ENCODE measurements at regions not wholly inside any gene's neighbourhood (a gene's known extent, or its start where the extent isn't known, plus 50 kb on each side); places are given as distances from the start of the nearest gene placed in this dataset.

DNA sequence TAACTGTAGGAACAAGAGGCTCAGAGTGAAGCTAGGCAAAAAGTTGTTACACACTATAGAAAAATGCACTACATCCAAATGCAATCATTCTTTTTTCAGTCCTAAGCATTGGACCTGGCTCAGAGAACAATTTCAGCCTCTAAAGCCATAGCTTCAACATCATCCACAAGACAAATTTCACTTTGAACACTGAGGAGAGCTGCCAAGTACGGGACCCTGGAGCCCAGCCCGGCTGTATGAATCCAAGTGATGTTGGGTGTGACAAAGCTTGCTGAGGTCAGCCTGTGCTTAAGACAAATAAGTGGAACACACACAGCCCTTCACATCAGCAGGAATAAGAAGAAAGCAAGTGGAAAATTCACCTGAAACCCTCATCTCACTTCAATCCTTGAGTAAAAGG is 233.1 kb upstream of the PFKP start:
- no peak overlapping the region for H3K4me3 Mint-ChIP-seq
- H3K27me3 Mint-ChIP-seq, result peaks cover 54% of the 10 kb centered on the region
- H3K27ac Mint-ChIP-seq, result no peak overlapping the region
- H3K36me3 Mint-ChIP-seq, result no peaks in the 10 kb centered on the region
- TF ChIP-seq, protein P1, sequence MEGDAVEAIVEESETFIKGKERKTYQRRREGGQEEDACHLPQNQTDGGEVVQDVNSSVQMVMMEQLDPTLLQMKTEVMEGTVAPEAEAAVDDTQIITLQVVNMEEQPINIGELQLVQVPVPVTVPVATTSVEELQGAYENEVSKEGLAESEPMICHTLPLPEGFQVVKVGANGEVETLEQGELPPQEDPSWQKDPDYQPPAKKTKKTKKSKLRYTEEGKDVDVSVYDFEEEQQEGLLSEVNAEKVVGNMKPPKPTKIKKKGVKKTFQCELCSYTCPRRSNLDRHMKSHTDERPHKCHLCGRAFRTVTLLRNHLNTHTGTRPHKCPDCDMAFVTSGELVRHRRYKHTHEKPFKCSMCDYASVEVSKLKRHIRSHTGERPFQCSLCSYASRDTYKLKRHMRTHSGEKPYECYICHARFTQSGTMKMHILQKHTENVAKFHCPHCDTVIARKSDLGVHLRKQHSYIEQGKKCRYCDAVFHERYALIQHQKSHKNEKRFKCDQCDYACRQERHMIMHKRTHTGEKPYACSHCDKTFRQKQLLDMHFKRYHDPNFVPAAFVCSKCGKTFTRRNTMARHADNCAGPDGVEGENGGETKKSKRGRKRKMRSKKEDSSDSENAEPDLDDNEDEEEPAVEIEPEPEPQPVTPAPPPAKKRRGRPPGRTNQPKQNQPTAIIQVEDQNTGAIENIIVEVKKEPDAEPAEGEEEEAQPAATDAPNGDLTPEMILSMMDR (conservative IDR thresholded peaks at IDR 0.05), result no peak
- peaks cover 5% of the 10 kb centered on the region for H3K4me1 Mint-ChIP-seq (ENCODE audit: unreplicated experiment)
- no peaks in the 10 kb centered on the region for H3K9me3 Mint-ChIP-seq
- DNase-seq (ENCODE audit: extremely low spot score, unreplicated experiment), result no peak

GRCh38 chr10:2831509-2831908 is 235.8 kb upstream of the PFKP start:
- no peak for DNase-seq (ENCODE audit: extremely low spot score, unreplicated experiment)
- no peak overlapping the region for H3K27ac Mint-ChIP-seq
- no peaks in the 10 kb centered on the region for H3K36me3 Mint-ChIP-seq
- peaks cover 46% of the 10 kb centered on the region for H3K27me3 Mint-ChIP-seq
- no peaks in the 10 kb centered on the region for H3K9me3 Mint-ChIP-seq
- TF ChIP-seq, protein P1 (conservative IDR thresholded peaks at IDR 0.05), result no peak
- no peak overlapping the region for H3K4me3 Mint-ChIP-seq
- peaks cover 5% of the 10 kb centered on the region for H3K4me1 Mint-ChIP-seq (ENCODE audit: unreplicated experiment)

DNA sequence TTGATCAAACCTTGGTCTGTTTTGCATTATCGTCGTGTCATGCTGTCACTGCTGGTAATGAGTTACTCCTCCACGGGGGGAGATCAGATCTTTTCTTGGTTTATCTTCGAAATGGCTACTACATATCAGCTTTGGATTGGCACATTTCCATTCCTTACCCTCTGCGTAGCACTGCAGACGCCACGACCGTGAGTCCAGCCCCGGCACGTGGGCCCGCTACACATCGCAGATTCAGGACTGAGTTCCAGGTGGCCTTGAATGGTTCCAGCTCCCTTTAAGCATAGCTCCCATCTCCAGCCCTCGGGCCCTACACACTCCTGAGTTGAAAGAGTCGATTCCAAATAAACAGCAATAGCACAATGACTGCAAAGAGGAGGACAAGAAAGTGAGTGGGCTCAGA is 238.6 kb upstream of the PFKP start:
- no peak overlapping the region for H3K4me3 Mint-ChIP-seq
- DNase-seq (ENCODE audit: extremely low spot score, unreplicated experiment), result no peak
- no peaks in the 10 kb centered on the region for H3K36me3 Mint-ChIP-seq
- peaks cover 37% of the 10 kb centered on the region for H3K27me3 Mint-ChIP-seq
- no peaks in the 10 kb centered on the region for H3K9me3 Mint-ChIP-seq
- H3K27ac Mint-ChIP-seq, result no peak overlapping the region
- H3K4me1 Mint-ChIP-seq (ENCODE audit: unreplicated experiment), result no peaks in the 10 kb centered on the region
- TF ChIP-seq, protein P1 (conservative IDR thresholded peaks at IDR 0.05), result no peak

DNA sequence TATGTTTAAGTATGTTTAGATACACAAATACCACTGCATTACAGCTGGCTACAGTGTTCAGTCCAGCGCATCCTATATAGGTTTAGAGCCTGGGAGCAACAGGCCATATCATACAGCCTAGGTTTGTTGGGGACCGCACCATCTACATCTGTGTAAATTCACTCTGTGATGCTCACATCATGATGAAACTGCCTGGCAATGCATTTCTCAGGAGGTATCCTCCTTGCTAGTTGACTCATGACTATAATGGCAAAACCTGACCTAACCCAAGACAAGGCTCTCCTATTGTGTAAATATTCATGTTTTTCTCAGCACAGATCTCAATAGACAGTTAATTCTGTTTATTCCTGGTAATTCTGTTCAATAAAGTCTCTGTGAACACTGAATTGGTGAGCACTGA is 240.7 kb upstream of the PFKP start:
- Mint-ChIP-seq H3K36me3 (no peaks in the 10 kb centered on the region), H3K27ac (no peak overlapping the region), H3K9me3 (no peaks in the 10 kb centered on the region), H3K4me1 (ENCODE audit: unreplicated experiment) (no peaks in the 10 kb centered on the region), H3K4me3 (no peak overlapping the region), H3K27me3 (peaks cover 32% of the 10 kb centered on the region)
- TF ChIP-seq, protein P1 (conservative IDR thresholded peaks at IDR 0.05), result no peak
- no peak for DNase-seq (ENCODE audit: extremely low spot score, unreplicated experiment)

DNA sequence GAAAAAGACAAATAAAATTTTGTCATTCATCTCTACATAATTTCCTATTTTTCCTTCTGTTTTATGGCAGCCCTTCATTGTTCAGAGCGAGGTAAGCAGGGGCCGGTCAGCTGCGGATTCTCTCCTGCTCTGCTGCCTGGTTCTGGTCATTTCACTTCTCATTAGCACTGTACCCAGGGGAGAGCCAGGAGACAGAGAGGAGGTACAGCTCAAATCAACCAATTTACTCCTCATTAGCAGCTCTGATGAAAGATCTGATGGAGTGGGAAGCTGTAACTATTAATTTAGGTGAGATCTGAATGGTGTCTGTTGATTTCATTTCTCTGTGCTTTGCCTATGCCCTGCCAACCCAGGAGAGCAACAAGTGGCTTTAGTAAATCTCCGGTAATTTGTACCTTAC is 241.5 kb upstream of the PFKP start:
- Mint-ChIP-seq H3K4me1 (ENCODE audit: unreplicated experiment) (no peaks in the 10 kb centered on the region), H3K4me3 (no peak overlapping the region), H3K27ac (no peak overlapping the region), H3K27me3 (peaks cover 26% of the 10 kb centered on the region), H3K9me3 (no peaks in the 10 kb centered on the region), H3K36me3 (no peaks in the 10 kb centered on the region)
- no peak for DNase-seq (ENCODE audit: extremely low spot score, unreplicated experiment)
- TF ChIP-seq, protein P1 (conservative IDR thresholded peaks at IDR 0.05), result no peak
